NOMO-1 treated with dmso at 0.1 percent for 144 hours (cell line): ENCODE measurements at regions not wholly inside any gene's neighbourhood (a gene's known extent, or its start where the extent isn't known, plus 50 kb on each side); places are given as distances from the start of the nearest gene placed in this dataset.
"Not testable (repeated sequence)": the region's sequence is repeated elsewhere in the genome, so short reads cannot be mapped to it uniquely, and the experiment has no call there.

ENCODE experiments used
- DNase-seq: peaks from one replicate; lab custom pipeline; 2025; ENCODE audit not compliant: unreplicated experiment; lab: John Stamatoyannopoulos, UW

- no peak for DNase-seq
Measured at GRCh38 chr2:160583813-160584537, 90.4 kb upstream of the RBMS1 start.

DNA sequence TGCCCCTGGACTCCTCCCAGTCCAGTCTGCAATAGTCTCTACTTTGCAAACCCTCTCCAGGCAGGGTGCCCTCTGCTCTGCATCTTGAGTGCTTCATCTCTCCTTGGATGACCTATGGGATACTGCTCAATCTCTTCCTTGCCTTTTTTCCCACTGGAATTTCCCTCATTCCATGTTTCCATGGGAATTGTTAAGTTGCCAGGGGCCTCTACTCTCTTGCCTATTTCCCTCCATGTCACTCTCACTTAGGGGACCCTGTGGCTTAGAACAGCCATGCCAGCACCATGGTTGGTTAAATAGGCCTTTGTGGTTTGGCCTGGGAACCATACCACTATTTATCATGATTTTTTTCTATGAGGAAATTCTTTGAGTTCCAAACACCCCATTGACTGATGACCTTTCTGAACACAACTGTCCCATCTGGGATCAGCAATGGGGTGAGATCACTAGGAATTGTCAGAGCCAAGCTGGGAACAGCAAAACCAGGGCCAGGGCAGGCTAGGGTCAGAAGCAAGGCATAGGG, 91.4 kb upstream of the RBMS1 start:
- no peak for DNase-seq

GRCh38 chr2:160590664-160591063, 97.1 kb upstream of the RBMS1 start:
- no peak for DNase-seq

DNA sequence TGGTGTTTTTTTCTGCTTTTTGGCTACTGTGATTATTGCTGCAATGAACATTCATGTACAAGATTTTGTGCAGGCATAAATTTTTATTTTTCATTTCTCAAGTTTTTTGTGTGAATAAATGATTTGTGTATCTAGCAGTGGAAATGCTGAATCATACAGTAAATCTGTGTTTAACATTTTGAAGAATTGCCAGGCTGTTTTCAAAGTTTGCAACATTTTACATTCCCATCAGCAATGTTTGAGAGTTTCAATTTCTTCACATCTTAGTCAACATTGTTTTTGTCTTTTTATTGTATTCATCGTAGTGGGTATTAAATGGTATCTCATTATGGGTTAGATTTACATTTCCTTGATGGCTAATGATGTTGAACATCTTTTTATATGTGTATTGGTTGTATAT, 98.8 kb upstream of the RBMS1 start:
- DNase-seq, result no peak

DNA sequence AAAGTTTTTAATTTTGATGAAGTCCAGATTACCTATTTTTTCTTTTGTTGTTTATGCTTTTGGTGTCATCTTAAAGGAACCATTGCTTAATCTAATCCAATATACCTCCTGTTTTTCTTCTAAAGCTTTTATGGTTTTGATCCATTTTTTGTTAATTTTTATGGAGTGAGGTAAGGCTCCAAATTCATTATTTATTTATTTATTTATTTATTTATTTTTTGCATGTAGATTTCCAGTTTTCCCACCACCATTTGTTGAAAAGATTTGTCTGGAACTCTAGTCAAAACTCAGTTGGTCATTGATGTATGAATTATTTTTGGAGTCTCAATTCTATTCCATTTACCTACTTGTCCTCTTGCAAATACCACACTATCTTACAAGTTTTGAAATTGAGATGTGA, 99.4 kb upstream of the RBMS1 start:
- DNase-seq, result no peak

GRCh38 chr2:160596441-160596840, 102.8 kb upstream of the RBMS1 start:
- no peak for DNase-seq

DNA sequence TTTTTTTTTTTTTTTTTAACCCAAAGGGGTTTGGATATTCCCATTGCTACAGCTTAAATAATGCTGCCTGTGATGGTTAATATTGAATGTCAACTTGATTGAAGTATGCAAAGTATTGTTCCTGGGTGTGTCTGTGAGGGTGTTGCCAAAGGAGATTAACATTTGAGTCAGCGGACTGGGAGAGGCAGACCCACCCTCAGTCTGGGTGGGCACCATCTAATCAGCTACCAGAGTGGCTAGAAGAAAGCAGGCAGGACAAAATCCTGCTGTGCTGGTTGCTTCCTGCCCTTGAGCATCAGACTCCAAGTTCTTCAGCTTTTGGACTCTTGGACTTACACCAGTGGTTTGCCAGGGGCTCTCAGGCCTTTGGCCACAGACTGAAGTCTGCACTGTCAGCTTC, 106.8 kb upstream of the RBMS1 start:
- DNase-seq, result not testable (repeated sequence)

DNA sequence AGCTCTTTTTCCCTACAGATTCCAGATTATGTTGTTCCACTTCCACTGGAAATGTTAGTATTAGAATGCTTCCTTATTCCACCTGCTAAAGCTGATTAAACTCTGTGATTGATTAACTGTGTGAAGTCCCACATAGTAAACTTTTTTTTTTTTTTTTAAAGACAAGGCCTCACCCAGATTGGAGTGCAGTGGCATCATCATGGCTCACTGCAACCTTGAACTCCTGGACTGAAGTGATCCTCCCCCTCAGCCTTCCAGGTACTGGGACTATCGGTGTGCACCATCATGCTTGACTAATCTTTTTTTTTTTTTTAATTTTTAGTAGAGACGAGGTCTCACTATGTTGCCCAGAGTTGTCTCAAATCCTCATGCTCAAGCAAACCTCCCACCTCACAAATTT, 108.5 kb upstream of the RBMS1 start:
- DNase-seq, result no peak

GRCh38 chr2:160603771-160604510, 110.3 kb upstream of the RBMS1 start:
- DNase-seq, result no peak

- DNase-seq, result no peak
Measured at GRCh38 chr2:160606341-160606740, 112.7 kb upstream of the RBMS1 start.

DNA sequence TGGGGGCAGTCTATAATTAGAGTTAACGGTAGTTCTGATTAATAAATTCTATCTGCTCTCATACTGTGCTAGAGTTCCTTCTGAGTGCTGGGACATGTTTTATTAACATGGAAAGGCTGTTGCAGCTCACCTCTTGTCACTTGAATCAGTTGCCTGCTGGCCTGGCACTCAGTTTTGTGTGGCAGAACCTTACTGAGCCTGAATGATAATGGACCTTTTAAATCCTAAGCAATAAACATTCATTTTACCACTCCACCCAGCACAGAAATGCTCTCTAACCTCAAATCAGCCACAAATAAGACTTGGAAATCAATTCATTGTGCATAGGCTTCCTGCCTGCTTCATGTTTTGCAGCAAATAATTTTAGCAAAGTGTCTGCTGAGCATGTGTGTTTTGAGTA, 115.0 kb upstream of the RBMS1 start:
- no peak for DNase-seq

GRCh38 chr2:160609346-160609745, 115.7 kb upstream of the RBMS1 start:
- DNase-seq, result no peak

- DNase-seq, result no peak
Measured at GRCh38 chr2:160610041-160610440, 116.4 kb upstream of the RBMS1 start.

DNA sequence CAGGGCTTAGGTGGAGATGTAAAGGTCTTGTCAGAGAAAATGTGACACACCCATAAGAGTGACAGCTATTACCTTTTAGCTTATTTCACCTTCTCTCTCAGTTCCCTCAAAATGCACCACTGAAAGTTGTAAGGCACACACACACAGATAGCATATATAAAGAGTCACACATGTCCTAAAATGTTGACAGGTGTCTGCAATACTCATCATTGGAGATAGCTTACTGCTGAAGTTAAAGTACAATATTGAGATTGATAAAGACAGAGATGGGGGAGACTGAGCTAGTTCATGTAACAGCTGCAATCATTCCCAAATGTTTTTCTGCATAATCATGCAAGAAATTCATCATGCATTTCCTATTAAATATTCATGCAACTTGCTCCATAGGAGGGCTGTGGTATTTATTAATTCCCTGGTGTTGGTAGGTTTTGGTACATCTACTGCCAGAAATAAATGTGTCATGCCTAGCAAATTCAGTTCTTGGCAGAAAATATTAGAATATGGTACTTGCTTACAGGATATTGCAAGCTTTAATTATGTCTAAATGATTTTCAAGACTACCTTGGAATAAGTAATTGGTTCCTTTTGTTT, 118.8 kb upstream of the RBMS1 start:
- DNase-seq, result no peak

GRCh38 chr2:160613466-160614153, 120.0 kb upstream of the RBMS1 start:
- DNase-seq, result no peak

- DNase-seq, result no peak
Measured at GRCh38 chr2:160614391-160614790, 120.8 kb upstream of the RBMS1 start.

GRCh38 chr2:160615706-160616105, 122.1 kb upstream of the RBMS1 start:
- no peak for DNase-seq

DNA sequence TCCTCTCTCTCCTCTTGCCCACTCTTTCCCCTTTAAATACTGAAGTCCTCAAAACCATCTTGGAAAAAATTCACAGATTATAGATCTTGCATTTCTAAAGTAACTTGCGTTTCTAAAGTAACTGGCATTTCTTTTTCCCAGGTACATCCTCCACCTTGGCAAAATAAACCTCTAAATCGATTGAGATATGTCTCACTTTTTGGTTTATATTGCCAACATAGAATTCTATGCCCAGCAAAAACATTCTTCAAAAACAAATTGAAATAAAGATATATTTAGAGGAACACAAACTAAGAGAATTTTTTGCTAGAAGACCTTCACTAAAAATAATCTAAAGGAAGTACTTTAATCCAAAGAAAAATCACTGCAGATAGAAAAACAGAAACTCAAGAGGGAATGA, 122.5 kb upstream of the RBMS1 start:
- DNase-seq, result no peak

DNA sequence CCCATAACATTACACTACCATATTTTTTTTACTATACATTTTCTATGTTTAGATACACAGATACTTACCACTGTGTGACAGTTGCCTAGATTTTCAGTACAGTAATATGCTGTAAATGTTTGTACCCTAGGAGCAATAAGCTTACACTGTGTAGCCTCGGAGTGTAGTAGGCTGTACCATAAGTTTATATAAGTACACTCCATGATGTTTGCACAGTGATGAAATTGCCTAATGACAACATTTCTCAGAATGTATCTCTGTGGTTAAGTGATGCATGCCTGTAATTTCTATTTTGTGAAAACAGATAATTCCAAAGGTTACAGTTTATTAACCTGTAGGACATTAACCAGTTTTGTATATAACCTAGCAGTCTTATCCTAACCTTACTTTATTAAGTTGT, 128.1 kb upstream of the RBMS1 start:
- DNase-seq, result no peak

DNA sequence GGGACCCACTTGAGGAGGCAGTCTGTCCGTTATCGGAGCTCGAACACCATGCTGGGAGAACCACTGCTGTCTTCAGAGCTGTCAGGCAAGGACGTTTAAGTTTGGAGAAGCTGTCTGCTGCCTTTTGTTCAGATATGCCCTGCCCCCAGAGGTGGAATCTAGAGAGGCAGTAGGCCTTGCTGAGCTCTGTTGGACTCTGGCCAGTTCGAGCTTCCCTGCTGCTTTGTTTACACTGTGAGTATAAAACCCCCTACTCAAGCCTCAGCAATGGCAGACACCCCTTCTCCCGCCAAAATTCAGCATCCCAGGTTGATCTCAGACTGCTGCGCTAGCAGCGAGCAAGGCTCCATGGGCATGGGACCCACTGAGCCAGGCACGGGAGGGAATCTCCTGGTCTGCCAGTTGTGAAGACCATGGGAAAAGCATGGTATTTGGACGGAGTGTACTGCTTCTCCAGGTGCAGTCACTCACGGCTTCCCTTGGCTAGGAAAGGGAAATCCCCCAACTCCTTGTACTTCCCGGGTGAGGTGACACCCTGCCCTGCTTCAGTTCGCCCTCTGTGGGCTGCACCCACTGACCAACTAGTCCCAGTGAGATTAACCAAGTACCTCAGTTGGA, 134.5 kb upstream of the RBMS1 start:
- DNase-seq, result not testable (repeated sequence)

DNA sequence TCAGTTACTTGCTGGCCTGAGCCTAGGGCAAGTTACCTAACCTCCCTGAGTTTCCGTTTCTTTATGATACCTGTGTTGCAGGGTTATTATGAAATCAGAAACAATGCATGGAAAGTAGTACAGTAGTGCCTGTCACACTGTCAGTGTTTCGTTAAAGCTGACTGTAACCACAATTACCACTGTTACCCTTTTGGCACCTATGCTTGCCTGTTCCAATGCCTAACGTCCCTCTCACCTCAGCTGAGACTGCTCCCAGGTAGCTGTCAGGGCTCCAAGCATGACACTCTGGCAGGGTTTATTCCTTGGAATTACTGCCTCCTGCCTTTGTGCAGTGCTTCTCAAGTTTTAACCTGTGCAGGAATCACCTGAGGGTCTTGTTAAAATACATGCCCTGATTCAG, 135.2 kb upstream of the RBMS1 start:
- no peak for DNase-seq
